Breast epithelium (tissue), 3 donors: ENCODE measurements at regions not wholly inside any gene's neighbourhood (a gene's known extent, or its start where the extent isn't known, plus 50 kb on each side); places are given as distances from the start of the nearest gene placed in this dataset.

Source experiments
- POLR2A ChIP-seq: fragments of 450-650 bp; IDR thresholded peaks from one replicate; pipeline ENCODE4 v1.6.1; 2016; ENCODE audit warnings: antibody characterized with exemption, mild to moderate bottlenecking, moderate library complexity
- POLR2AphosphoS5 ChIP-seq, 3 donors: sonication (generic); formaldehyde crosslinking; IDR thresholded peaks; one replicate each; pipeline ENCODE4 v1.6.1; 2017; ENCODE audit warnings: antibody characterized with exemption in 3 of 3
- TF ChIP-seq, protein P1 (sequence below), 3 donors: fragments of 450-650 bp; IDR thresholded peaks; one replicate each; pipeline ENCODE4 v1.5.1; 2016 to 2017; ENCODE audit warnings: antibody characterized with exemption in 3 of 3, mild to moderate bottlenecking in 3 of 3, moderate library complexity in 3 of 3

DNA sequence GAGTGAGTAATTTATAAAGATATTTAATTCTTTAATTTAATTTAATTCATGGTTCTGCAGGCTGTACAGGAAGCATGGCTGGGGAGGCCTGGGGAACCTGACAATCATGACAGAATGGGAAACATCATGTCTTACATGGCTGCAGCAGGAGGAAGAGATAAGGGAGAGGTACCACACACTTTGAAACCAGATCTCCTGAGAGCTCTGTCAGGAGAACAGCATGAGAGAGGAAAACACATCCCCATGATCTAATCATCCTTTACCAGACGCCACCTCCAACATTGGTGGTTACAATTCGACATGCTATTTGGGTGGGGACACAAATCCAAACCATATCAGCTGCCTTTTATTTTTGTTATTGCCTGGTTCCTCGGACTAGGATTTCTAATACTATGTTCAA lies 928.6 kb downstream of the TMEM121 start:
- TF ChIP-seq, protein P1, sequence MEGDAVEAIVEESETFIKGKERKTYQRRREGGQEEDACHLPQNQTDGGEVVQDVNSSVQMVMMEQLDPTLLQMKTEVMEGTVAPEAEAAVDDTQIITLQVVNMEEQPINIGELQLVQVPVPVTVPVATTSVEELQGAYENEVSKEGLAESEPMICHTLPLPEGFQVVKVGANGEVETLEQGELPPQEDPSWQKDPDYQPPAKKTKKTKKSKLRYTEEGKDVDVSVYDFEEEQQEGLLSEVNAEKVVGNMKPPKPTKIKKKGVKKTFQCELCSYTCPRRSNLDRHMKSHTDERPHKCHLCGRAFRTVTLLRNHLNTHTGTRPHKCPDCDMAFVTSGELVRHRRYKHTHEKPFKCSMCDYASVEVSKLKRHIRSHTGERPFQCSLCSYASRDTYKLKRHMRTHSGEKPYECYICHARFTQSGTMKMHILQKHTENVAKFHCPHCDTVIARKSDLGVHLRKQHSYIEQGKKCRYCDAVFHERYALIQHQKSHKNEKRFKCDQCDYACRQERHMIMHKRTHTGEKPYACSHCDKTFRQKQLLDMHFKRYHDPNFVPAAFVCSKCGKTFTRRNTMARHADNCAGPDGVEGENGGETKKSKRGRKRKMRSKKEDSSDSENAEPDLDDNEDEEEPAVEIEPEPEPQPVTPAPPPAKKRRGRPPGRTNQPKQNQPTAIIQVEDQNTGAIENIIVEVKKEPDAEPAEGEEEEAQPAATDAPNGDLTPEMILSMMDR (IDR thresholded peaks at IDR 0.05) = no peak
- no peak for TF ChIP-seq POLR2AphosphoS5 (IDR thresholded peaks at IDR 0.05)
- no peak for TF ChIP-seq POLR2A
